ENCODE measurements at regions not wholly inside any gene's neighbourhood (a gene's known extent, or its start where the extent isn't known, plus 50 kb on each side); places are given as distances from the start of the nearest gene placed in this dataset.

- no peak overlapping the region for H2AK5ac ChIP-seq (ENCODE audit: low read depth, low read length)
- peak overlapping the region; percentile 68 for H3K27ac ChIP-seq (replicated peaks; ENCODE audit: low read length)
- H3K4ac ChIP-seq (ENCODE audit: low read length) = no peak overlapping the region
- H3K27me3 ChIP-seq (ENCODE audit: control insufficient read depth in 3 of 3, insufficient read depth in 3 of 3, low read depth in 1 of 3, low read length in 3 of 3) = no peaks in the 10 kb centered on the region
- H3K14ac ChIP-seq (ENCODE audit: low read length) = no peak overlapping the region
- H3K9me3 ChIP-seq (replicated peaks in 1 of 2; ENCODE audit: control insufficient read depth in 2 of 2, insufficient read depth in 1 of 2, low read depth in 1 of 2, low read length in 2 of 2) = no peaks in the 10 kb centered on the region
- H2BK12ac ChIP-seq (ENCODE audit: low read length) = no peak overlapping the region
- H3K9ac ChIP-seq (ENCODE audit: low read depth, low read length, poor library complexity) = no peak overlapping the region
- peaks cover 0 to 1% of the 10 kb centered on the region in 2 donors for H3K4me1 ChIP-seq (ENCODE audit: control insufficient read depth in 2 of 2, insufficient read depth in 1 of 2, low read depth in 1 of 2, low read length in 2 of 2)
- peaks cover 0 to 35% of the 10 kb centered on the region in 2 donors for H3K36me3 ChIP-seq (replicated peaks in 1 of 2; ENCODE audit: control insufficient read depth in 2 of 2, insufficient read depth in 2 of 2, low read length in 2 of 2)
- H3K4me2 ChIP-seq (ENCODE audit: insufficient read depth, low read length, poor library complexity, severe bottlenecking) = no peak overlapping the region
- H2BK15ac ChIP-seq (ENCODE audit: low read length) = no peak overlapping the region
- no peak overlapping the region for H2AFZ ChIP-seq (ENCODE audit: low read length)
- H3K79me1 ChIP-seq (ENCODE audit: low read depth, low read length) = no peaks in the 10 kb centered on the region
- H3K4me3 ChIP-seq (ENCODE audit: low read length in 2 of 2) = no peak overlapping the region
- no peak overlapping the region for H4K91ac ChIP-seq (ENCODE audit: low read depth, low read length, poor library complexity)
- DNase-seq (ENCODE audit: low spot score) = no peak
- H4K8ac ChIP-seq (ENCODE audit: low read depth, low read length) = no peak overlapping the region
- H2BK5ac ChIP-seq (ENCODE audit: low read length) = no peak overlapping the region
- H3K23ac ChIP-seq (ENCODE audit: low read depth, low read length, poor library complexity) = no peak overlapping the region
- no CpG with 5 or more reads among the region's 1 CpG for WGBS, 2 donors (ENCODE audit: extremely low coverage in 2 of 2, insufficient read length in 2 of 2, insufficient replicate concordance in 1 of 2)
- no peak overlapping the region for H2BK120ac ChIP-seq (ENCODE audit: low read depth, low read length)
- H3K18ac ChIP-seq (ENCODE audit: low read length) = no peak overlapping the region
These were observed 89.2 kb upstream of the GPM6B start for GRCh38 chrX:13906093-13906492.

- Histone ChIP-seq H3K14ac (ENCODE audit: low read length) (no peak overlapping the region), H2BK15ac (ENCODE audit: low read length) (no peak overlapping the region), H3K27ac (replicated peaks; ENCODE audit: low read length) (no peak overlapping the region), H3K9ac (ENCODE audit: low read depth, low read length, poor library complexity) (no peak overlapping the region), H2BK120ac (ENCODE audit: low read depth, low read length) (no peak overlapping the region), H3K4me2 (ENCODE audit: insufficient read depth, low read length, poor library complexity, severe bottlenecking) (no peak overlapping the region), H2AK5ac (ENCODE audit: low read depth, low read length) (no peak overlapping the region), H3K36me3 (replicated peaks in 1 of 2; ENCODE audit: control insufficient read depth in 2 of 2, insufficient read depth in 2 of 2, low read length in 2 of 2) (peaks cover 0 to 43% of the 10 kb centered on the region in 2 donors), H2AFZ (ENCODE audit: low read length) (no peak overlapping the region), H4K91ac (ENCODE audit: low read depth, low read length, poor library complexity) (no peak overlapping the region), H3K18ac (ENCODE audit: low read length) (no peak overlapping the region), H3K23ac (ENCODE audit: low read depth, low read length, poor library complexity) (no peak overlapping the region), H3K4me1 (ENCODE audit: control insufficient read depth in 2 of 2, insufficient read depth in 1 of 2, low read depth in 1 of 2, low read length in 2 of 2) (peaks cover 0 to 1% of the 10 kb centered on the region in 2 donors), H3K9me3 (replicated peaks in 1 of 2; ENCODE audit: control insufficient read depth in 2 of 2, insufficient read depth in 1 of 2, low read depth in 1 of 2, low read length in 2 of 2) (no peaks in the 10 kb centered on the region), H4K8ac (ENCODE audit: low read depth, low read length) (no peak overlapping the region), H3K79me1 (ENCODE audit: low read depth, low read length) (no peaks in the 10 kb centered on the region), H2BK5ac (ENCODE audit: low read length) (no peak overlapping the region), H3K27me3 (ENCODE audit: control insufficient read depth in 3 of 3, insufficient read depth in 3 of 3, low read depth in 1 of 3, low read length in 3 of 3) (no peaks in the 10 kb centered on the region), H3K4me3 (ENCODE audit: low read length in 2 of 2) (no peak overlapping the region), H2BK12ac (ENCODE audit: low read length) (no peak overlapping the region), H3K4ac (ENCODE audit: low read length) (no peak overlapping the region)
- no peak for DNase-seq (ENCODE audit: low spot score)
- WGBS, 2 donors (ENCODE audit: extremely low coverage in 2 of 2, insufficient read length in 2 of 2, insufficient replicate concordance in 1 of 2) = no CpG with 5 or more reads among the region's 8 CpGs
These were observed 86.5 kb upstream of the GPM6B start for GRCh38 chrX:13903405-13903804.

- Histone ChIP-seq H3K4me3 (ENCODE audit: low read length in 2 of 2) (no peak overlapping the region), H2AK5ac (ENCODE audit: low read depth, low read length) (no peak overlapping the region), H2AFZ (ENCODE audit: low read length) (no peak overlapping the region), H3K4me1 (ENCODE audit: control insufficient read depth in 2 of 2, insufficient read depth in 1 of 2, low read depth in 1 of 2, low read length in 2 of 2) (peaks cover 0 to 1% of the 10 kb centered on the region in 2 donors), H4K8ac (ENCODE audit: low read depth, low read length) (no peak overlapping the region), H3K36me3 (replicated peaks in 1 of 2; ENCODE audit: control insufficient read depth in 2 of 2, insufficient read depth in 2 of 2, low read length in 2 of 2) (peaks cover 0 to 38% of the 10 kb centered on the region in 2 donors), H2BK15ac (ENCODE audit: low read length) (no peak overlapping the region), H3K23ac (ENCODE audit: low read depth, low read length, poor library complexity) (no peak overlapping the region), H2BK12ac (ENCODE audit: low read length) (no peak overlapping the region), H3K27me3 (ENCODE audit: control insufficient read depth in 3 of 3, insufficient read depth in 3 of 3, low read depth in 1 of 3, low read length in 3 of 3) (no peaks in the 10 kb centered on the region), H3K4ac (ENCODE audit: low read length) (no peak overlapping the region), H2BK5ac (ENCODE audit: low read length) (no peak overlapping the region), H3K14ac (ENCODE audit: low read length) (no peak overlapping the region), H3K9ac (ENCODE audit: low read depth, low read length, poor library complexity) (no peak overlapping the region), H3K79me1 (ENCODE audit: low read depth, low read length) (no peaks in the 10 kb centered on the region), H4K91ac (ENCODE audit: low read depth, low read length, poor library complexity) (no peak overlapping the region), H2BK120ac (ENCODE audit: low read depth, low read length) (no peak overlapping the region), H3K9me3 (replicated peaks in 1 of 2; ENCODE audit: control insufficient read depth in 2 of 2, insufficient read depth in 1 of 2, low read depth in 1 of 2, low read length in 2 of 2) (no peaks in the 10 kb centered on the region), H3K27ac (replicated peaks; ENCODE audit: low read length) (no peak overlapping the region), H3K4me2 (ENCODE audit: insufficient read depth, low read length, poor library complexity, severe bottlenecking) (no peak overlapping the region), H3K18ac (ENCODE audit: low read length) (no peak overlapping the region)
- DNase-seq (ENCODE audit: low spot score) = no peak
- WGBS, 2 donors (ENCODE audit: extremely low coverage in 2 of 2, insufficient read length in 2 of 2, insufficient replicate concordance in 1 of 2) = no CpG with 5 or more reads among the region's 3 CpGs
These were observed 85.5 kb upstream of the GPM6B start for GRCh38 chrX:13902406-13902805.

- Histone ChIP-seq H2BK15ac (ENCODE audit: low read length) (no peak overlapping the region), H4K8ac (ENCODE audit: low read depth, low read length) (no peak overlapping the region), H3K4me3 (ENCODE audit: low read length in 2 of 2) (no peak overlapping the region), H3K9me3 (replicated peaks in 1 of 2; ENCODE audit: control insufficient read depth in 2 of 2, insufficient read depth in 1 of 2, low read depth in 1 of 2, low read length in 2 of 2) (no peaks in the 10 kb centered on the region), H3K4ac (ENCODE audit: low read length) (no peak overlapping the region), H3K36me3 (replicated peaks in 1 of 2; ENCODE audit: control insufficient read depth in 2 of 2, insufficient read depth in 2 of 2, low read length in 2 of 2) (peaks cover 0 to 34% of the 10 kb centered on the region in 2 donors), H2BK5ac (ENCODE audit: low read length) (no peak overlapping the region), H2AFZ (ENCODE audit: low read length) (no peak overlapping the region), H3K14ac (ENCODE audit: low read length) (no peak overlapping the region), H2AK5ac (ENCODE audit: low read depth, low read length) (no peak overlapping the region), H4K91ac (ENCODE audit: low read depth, low read length, poor library complexity) (no peak overlapping the region), H3K9ac (ENCODE audit: low read depth, low read length, poor library complexity) (no peak overlapping the region), H3K4me2 (ENCODE audit: insufficient read depth, low read length, poor library complexity, severe bottlenecking) (no peak overlapping the region), H3K18ac (ENCODE audit: low read length) (no peak overlapping the region), H3K79me1 (ENCODE audit: low read depth, low read length) (no peaks in the 10 kb centered on the region), H3K4me1 (ENCODE audit: control insufficient read depth in 2 of 2, insufficient read depth in 1 of 2, low read depth in 1 of 2, low read length in 2 of 2) (peaks cover 0 to 1% of the 10 kb centered on the region in 2 donors), H2BK12ac (ENCODE audit: low read length) (no peak overlapping the region), H3K27me3 (ENCODE audit: control insufficient read depth in 3 of 3, insufficient read depth in 3 of 3, low read depth in 1 of 3, low read length in 3 of 3) (no peaks in the 10 kb centered on the region), H2BK120ac (ENCODE audit: low read depth, low read length) (no peak overlapping the region), H3K27ac (replicated peaks; ENCODE audit: low read length) (no peak overlapping the region), H3K23ac (ENCODE audit: low read depth, low read length, poor library complexity) (no peak overlapping the region)
- DNase-seq (ENCODE audit: low spot score) = no peak
- no CpG with 5 or more reads among the region's 2 CpGs for WGBS, 2 donors (ENCODE audit: extremely low coverage in 2 of 2, insufficient read length in 2 of 2, insufficient replicate concordance in 1 of 2)
These were observed 84.5 kb upstream of the GPM6B start for GRCh38 chrX:13901354-13901753.

Data from neuronal stem cell (in vitro differentiated cells).